ENCODE measurements at regions not wholly inside any gene's neighbourhood (a gene's known extent, or its start where the extent isn't known, plus 50 kb on each side); places are given as distances from the start of the nearest gene placed in this dataset.

DNA sequence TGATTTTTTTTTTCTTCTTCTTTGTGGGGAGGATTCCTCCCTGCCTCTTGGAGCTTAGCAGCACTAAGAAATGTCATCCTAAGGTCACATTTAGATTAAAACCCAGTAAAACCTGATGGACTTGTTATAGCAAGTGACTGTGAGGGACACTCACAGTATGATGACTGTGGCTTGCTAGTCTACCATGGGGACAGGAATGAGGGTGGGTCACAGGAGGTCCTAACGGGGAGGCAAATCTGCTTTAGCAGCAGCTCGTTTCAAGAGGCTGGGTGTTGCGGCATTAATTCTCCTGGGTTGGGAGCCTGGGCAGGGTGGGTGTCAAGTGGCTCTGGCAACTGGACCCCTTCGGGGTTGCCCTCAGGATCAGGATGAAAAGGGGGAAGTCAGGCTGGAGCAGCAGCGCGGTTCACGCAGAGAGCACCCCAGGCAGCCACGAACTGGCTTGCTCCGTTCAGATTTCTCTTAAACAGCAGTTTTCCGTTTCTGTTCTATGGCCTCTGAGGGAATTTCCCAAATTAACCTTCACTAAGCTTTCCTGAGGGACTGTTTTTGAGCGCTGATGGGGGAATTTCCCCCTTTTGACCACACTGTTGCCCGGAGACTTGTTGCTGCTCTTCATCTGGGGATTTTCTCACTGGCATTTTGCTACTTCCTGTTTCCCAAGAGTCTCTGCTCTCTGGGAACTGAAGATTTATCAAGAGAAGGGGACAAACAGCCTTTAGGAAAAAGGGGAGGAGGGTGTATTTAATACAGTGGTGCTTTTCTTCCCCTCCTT, 59.8 kb upstream of the PELI1 start:
- no peak for TF ChIP-seq POLR2AphosphoS5 (IDR thresholded peaks at IDR 0.05; ENCODE audit: low read depth, low read length)
- TF ChIP-seq, protein P1, sequence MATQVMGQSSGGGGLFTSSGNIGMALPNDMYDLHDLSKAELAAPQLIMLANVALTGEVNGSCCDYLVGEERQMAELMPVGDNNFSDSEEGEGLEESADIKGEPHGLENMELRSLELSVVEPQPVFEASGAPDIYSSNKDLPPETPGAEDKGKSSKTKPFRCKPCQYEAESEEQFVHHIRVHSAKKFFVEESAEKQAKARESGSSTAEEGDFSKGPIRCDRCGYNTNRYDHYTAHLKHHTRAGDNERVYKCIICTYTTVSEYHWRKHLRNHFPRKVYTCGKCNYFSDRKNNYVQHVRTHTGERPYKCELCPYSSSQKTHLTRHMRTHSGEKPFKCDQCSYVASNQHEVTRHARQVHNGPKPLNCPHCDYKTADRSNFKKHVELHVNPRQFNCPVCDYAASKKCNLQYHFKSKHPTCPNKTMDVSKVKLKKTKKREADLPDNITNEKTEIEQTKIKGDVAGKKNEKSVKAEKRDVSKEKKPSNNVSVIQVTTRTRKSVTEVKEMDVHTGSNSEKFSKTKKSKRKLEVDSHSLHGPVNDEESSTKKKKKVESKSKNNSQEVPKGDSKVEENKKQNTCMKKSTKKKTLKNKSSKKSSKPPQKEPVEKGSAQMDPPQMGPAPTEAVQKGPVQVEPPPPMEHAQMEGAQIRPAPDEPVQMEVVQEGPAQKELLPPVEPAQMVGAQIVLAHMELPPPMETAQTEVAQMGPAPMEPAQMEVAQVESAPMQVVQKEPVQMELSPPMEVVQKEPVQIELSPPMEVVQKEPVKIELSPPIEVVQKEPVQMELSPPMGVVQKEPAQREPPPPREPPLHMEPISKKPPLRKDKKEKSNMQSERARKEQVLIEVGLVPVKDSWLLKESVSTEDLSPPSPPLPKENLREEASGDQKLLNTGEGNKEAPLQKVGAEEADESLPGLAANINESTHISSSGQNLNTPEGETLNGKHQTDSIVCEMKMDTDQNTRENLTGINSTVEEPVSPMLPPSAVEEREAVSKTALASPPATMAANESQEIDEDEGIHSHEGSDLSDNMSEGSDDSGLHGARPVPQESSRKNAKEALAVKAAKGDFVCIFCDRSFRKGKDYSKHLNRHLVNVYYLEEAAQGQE (IDR thresholded peaks at IDR 0.05; ENCODE audit: insufficient read depth in 1 of 2, low read depth in 2 of 2, low read length in 2 of 2) = no peak
- TF ChIP-seq TAF1 (IDR thresholded peaks at IDR 0.05; ENCODE audit: borderline replicate concordance, insufficient read depth, low read length) = no peak
- no peak for TF ChIP-seq FOXP2 (optimal IDR thresholded peaks at IDR 0.05; ENCODE audit: borderline replicate concordance, extremely low read depth, extremely low read length, insufficient read depth)

Measured in PFSK-1 (cell line).